HG03342 (cell line): ENCODE measurements at regions not wholly inside any gene's neighbourhood (a gene's known extent, or its start where the extent isn't known, plus 50 kb on each side); places are given as distances from the start of the nearest gene placed in this dataset.
A peak's percentile ranks its signal among the peaks of the same experiment; 100 is the strongest.
"Not testable (repeated sequence)": the region's sequence is repeated elsewhere in the genome, so short reads cannot be mapped to it uniquely, and the experiment has no call there.

Experiments used
- ATAC-seq: cut with Tn5 transposase; IDR thresholded peaks from one replicate; pipeline ENCODE4 v1.9.1; 2021; ENCODE audit warnings: mild to moderate bottlenecking, moderate library complexity; ENCODE audit not compliant: unreplicated experiment

DNA sequence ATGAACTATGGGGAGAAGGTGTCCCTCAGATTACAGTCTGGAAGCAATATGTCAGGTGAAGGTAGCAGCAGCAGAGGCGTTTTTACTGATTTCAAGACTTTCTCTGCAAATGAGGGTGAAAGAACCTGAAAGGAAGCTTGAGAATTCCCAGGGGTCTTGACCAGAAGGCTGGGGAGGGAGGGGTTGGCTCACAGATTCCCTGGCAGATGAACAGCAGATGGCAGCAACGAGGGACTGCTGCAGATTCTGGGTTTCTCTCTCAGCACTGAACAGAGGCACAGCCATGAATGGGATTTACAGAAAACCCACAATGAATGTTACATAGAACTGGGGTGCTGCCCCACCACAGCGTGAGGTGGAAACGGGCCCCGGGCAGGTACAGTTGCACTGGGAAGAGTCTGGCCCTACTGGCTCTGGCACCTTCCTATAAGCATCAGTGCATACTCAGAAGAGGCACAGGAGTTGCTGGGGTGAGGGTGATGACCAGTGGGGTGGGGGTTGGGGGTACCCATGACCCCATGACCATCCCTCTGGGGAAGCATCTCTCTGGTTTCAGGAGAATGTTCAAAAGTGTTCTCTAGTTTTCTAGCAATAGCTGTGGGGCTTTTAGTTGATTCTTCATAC lies 317.8 kb downstream of the SH2D4B start:
- ATAC-seq: peak; percentile 69

DNA sequence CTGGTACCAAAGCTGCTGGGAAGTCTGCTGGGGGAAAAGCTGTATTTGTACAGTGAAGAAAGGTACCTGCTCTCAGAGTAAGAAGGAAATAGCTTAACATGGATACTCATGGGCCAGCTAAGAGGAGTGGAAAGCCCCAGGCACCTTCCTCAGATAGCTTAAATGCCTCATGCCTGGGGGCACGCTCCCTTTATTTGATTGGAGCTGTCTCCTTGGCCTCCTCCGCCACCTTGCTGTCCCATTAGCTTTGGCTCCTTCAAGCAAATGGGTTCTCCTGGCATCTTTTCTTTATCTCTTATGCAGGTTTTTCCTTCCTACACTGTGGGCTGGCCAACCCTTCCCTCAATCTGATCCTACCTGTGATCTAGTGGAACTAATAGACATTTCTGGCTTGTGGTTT lies 318.5 kb downstream of the SH2D4B start:
- ATAC-seq: no peak

DNA sequence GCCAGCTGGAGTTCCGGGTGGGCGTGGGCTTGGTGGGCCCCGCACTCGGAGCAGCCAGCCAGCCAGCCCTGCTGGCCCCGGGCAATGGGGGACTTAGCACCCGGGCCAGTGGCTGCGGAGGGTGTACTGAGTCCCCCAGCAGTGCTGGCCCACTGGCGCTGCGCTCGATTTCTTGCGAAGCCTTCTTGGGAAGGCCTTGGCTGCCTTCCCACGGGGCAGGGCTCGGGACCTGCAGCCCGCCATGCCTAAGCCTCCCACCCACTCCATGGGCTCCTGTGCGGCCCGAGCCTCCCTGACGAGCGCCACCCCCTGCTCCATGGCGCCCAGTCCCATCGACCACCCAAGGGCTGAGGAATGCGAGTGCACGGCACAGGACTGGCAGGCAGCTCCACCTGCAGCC lies 321.6 kb downstream of the SH2D4B start:
- ATAC-seq: not testable (repeated sequence)

DNA sequence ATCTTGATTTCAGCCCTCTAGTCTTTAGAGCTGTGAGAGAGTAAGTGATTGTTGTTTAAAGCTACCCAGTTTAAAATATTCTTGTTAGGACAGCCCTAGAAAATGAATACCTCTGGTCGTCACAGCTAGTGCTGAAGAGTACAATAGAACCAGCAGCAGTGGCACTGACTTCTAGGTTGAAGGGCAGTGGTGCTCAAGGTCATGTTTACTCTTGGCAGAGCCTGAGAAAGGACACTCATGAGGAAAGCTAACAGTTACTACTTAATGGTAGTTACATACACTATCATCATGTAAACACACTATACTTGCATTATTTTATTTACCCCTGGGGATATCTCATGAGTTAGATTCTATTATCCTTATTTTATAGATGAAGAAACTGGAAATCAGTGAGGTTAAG lies 323.0 kb downstream of the SH2D4B start:
- ATAC-seq: no peak

DNA sequence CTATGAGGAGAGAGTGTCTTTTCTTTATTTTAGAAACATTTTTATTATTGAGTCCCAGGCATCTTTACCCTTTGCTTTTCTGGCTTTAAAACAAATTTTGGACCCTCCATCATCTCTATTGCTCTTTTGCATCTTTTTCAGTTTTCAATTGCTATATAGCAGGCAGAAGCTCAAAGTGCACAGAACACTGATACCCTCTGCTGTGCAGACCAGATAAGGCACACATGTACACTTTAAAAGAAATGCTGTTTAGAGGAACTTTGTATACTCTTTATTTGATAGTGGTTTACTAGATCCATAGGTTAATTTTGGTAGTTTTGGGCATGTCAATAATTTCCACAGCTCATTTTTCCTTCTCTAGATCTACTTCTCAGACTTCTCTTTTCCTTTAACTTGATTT lies 324.2 kb downstream of the SH2D4B start:
- no peak for ATAC-seq

DNA sequence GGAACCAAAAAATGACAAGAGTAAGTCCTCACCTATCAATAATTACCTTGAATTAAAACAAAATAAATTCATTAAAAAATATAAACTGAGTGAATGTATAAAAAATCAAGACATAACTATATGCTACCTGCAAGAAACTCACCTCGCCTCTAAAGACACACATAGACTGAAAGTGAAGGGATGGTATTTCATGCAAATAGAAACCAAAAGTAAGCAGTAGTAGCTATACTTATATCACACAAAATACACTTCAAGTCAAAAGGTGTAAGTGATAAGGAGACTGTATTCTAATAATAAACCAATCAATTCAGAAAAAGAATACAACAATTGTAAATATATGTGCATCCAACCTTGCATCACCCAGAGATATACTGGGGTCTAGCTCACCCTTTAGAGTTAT lies 332.6 kb downstream of the SH2D4B start:
- ATAC-seq: peak; percentile 80

DNA sequence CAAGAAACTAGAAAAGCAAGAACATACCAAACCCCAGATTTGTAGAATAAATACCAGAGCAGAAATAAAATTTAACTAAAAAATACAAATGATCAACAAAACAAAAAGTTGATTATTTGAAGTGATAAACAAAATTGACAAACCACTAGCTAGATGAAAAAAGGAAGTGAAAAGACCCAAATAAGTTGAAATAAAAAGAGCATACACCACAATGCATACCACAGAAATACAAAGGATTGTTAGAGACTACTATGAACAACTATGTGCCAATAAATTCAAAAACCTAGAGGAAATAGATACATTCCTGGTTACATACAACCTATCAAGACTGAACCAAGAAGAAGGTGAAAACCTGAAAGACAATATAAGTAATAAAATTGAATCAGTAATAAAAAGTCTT lies 333.4 kb downstream of the SH2D4B start:
- ATAC-seq: peak; percentile 71

DNA sequence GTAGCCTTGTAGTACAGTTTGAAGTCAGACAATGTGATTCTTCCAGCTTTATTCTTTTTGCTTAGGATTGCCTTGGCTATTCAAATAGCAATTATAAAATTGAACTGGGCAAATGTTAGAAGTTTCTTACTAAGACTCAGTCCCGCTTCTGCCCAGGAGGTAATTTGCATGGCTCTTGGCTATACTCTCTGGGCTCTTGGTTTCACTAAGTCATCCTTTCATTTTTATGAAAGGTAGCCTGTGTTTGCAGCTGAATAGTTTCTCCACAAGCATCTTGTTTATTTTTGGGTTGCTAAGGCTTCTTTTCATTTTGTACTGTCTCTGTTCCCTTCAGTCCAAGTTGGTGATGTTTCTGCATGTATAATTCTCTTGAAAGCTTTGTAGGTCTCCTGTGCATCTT lies 340.6 kb downstream of the SH2D4B start:
- peak; percentile 71 for ATAC-seq

DNA sequence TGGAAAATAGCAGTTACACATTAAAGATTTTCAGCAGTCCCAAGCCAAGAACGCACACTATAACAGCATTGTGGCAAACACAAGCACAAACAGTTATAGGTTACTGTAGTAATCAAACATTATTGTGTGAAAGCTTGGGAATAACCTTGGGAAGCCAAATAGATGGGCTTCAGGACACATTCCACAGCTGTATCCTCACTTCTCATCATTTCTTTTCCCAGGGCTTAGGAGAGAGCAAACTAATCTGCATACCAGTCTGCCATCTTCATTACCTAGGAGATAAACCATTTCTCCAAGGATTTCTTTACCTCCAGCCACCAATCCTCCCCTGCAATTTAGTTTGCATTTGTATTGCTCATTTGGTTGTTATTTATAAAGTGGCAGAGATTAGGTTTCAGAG lies 352.4 kb downstream of the SH2D4B start:
- ATAC-seq: no peak

DNA sequence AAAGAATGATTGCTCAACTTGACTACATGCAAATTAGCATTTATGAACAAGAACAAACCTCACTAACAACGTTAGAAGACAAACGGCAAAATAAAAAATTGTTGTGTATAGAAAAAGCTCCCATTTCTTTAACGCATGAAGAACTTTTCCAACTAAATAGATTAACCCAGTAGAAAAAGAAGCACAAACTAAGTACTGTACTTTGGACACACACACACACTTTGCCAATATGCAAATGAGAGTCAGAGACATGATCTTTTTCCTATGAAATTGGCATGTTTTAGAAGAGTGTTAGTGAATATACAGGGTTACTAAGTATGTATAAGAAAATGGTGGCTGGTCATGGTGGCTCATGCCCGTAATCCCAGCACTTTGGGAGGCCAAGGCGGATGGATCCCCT lies 355.6 kb downstream of the SH2D4B start:
- ATAC-seq: no peak

DNA sequence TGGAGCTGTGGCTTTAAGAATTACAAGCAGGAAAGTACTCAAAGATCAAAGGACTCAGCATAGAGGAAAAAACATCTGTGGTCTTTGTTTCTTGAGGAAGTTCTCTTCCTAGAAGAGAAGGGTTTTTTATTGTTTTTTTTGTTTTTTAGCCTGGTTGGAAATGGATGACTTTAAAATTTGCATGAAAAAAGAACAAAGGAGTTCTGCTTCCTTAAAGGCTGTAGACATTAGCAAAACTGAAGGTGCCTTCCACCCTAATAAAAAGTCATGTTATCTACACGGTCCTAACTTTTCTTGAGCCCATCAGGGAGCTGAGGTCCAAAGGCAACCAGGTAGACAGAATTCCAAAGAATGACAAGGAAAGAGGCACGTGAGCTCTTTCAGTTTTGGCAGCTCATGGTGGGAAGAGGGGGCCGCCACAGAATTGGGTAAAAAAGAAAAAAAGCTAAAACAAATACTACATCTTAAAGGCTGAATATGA lies 356.6 kb downstream of the SH2D4B start:
- no peak for ATAC-seq

DNA sequence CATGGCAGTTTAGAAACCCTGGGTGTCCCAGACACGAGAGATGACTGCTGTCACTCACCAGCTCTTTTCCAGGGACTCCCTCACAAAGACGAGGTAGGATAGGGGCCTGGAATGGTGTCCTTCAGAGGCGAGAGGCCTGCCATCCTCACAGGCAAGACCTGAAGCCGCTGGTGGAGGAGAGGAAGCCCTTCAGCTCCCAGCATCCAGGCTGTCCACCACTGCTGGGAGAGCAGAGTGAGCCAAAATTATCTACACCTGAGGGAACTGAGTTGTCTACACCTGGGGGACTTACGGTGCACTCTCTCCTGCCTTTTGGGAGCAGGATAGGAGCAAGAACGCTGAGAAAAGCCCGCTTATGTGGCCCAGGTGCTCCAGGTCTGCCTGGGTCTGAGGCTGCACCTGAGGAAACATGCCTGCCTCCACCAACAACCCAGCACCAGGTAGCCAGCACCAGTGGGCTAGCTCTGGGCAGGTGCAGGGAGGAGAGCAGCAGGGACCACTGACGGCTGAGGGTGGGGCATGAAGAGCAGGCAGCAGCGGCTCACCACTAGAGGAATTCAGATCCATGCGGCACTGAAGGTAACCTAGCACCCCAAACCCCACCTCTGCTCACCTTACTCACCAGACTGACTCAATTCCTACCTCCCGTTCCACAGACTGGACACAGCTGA lies 357.2 kb downstream of the SH2D4B start:
- no peak for ATAC-seq

DNA sequence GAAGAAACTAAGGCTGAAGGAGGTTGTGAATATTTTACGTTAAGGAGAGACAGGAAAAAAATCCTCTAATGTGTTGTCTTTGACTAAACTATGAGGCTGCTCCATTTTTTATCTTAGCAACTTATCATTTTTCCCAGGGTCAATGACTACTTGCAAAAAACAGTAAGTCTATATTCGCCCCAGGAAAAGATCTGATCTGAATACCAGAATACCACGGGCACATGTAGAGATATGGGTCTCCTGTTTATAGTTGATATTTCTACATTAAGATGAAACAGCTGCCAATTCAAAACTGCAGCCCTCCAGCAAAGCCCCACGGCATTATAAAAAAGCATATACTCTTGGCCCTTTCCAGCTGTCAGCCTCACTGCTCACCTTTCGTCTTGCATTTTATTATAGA lies 358.4 kb downstream of the SH2D4B start:
- no peak for ATAC-seq

DNA sequence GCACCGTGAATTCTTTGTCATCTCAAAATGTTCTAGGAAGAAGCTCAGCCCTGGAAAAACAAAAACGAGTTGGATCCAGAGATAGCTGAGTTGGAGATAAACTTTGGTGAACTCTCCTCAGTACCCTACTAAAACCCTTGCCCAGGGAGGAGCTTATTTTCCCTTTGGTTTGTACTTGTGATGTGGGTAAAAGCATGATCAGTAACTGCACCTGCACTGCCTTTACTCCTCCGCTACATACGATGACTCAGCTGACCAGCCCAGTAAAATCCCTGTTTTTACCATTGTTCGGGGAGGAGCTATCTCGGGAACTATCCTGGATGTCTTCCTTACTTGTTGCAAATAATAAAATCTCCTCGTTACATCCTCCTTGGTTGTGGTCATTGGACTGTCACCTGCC lies 359.3 kb downstream of the SH2D4B start:
- no peak for ATAC-seq

DNA sequence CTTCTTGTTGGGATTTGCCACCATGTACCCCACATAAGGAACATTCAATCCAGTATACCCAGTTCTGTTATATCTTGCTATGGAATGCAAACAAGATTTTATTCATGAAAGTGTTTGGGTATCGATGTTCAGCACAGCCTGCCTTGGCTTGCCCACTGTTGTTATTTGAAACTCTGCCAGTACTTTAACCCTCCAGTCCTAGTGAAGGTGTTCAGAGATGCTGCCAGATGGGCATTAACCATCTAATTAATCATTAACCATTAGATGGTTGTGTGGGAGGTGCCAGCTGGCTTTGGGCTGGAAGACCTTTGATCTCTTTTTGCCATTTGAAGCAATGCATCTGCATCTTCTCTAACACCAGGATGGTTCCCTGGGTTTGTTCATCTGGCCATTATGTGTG lies 363.0 kb downstream of the SH2D4B start:
- ATAC-seq: no peak

DNA sequence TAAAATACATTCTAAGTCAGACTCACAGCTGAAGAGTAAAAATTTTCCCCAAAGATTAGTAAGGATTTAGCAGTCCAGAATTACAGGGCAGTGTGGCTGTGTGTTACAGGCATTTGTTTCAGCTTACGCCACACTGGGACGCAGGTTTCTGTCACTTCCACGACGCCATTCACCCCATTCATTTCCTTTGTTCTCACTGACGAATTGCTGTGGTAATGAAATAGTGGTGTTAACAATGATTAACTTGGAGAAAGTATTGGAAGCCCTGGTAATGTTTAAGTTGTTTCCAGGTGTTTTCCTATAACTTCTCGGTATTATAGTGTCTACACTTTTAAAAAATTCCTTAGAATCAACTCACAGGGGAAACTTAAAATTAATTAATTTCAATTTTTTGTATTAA lies 370.9 kb downstream of the SH2D4B start:
- ATAC-seq: no peak

DNA sequence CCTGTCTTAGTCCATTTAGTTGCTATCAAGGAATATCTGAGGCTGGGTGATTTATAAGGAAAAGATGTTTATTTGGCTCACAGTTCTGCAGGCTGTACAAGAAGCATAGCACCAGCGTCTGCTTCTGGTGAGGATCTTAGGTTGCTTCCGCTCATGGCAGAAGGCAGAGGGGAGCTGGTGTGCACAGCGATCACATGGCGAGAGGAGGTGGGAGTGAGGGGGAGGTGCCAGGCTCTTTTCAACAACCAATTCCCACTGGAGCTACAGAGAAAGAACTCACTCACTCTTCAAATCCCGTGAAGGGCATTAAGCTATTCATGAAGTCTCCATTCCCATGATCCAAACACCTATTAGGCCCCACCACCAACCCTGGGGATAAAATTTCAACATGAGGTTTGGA lies 371.6 kb downstream of the SH2D4B start:
- no peak for ATAC-seq

DNA sequence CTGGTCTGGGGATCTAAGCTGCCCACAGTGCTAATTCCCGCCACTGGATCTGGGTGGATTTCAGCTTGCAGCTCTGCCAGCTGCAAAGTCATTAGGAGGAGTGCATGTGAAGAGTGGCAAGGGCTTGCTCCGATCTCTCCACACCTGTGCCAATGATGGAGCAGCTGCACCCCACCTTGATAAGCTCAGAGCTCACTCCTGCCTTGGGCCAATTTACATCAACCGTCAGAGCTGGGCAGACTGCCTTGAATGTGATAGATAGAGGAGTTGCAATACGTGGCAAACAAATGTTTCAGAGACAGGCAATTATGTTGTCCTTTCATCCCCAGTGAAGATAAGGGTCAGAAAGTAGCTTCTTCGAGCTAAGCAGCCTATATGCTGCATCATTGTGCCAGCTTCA lies 379.9 kb downstream of the SH2D4B start:
- no peak for ATAC-seq

DNA sequence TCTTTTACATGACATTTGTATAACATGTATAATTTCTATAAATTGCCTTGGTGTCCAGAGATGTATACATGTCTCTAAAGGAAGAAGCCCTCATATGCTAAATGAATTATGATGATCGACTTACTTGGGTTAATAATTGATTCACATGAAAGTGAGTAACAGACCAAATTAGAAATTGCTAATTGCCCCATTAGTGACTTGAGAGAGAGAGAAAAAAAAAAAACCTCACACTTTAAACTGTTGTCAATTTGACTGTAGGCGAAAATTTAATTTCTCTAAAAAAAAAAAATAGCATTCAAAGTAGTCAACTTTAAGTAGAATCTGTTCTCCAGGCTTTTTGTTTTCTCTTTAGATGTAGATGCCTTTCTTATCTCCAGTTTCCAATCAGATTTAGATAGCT lies 383.3 kb downstream of the SH2D4B start:
- ATAC-seq: no peak

DNA sequence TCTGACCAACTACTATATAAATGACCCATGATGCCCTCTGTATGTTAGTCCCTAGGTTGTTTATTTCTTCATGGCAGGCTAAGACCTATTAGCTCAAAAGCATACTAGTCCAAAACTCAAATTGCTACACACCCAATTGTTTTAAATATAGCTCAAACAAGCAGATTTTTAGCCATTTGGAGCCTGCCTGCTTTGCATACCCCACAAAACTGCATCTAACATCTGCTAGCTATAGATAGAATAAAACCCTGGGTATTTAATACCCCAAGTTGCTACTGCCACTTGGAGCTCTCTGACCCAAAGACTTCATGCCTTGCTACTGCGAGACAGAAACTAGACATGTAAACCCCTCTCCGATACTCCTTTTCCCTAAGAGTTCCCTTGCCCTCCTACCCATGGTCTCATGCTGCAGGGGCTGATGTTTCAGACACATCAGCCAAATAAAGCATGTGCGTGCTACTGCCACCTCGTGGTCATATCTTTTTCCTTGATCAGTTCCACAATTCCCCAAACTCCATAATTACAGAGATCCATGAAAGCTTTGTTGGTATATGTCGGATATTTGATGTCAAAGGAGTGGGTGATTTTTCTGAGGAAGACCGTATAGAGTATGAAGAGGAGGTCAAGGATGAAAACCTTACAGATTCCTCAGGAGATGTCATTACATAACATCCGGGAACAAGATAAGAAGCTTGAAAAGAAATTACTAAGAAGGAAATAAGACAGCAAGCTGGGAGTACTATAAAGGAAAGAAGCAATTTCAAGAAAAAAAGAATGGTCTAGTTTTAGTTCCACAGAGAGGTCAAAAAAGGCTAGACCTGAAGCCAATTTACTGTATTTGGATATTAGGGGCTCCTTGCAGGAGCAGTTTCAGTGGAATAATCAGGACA lies 386.6 kb downstream of the SH2D4B start:
- peak; percentile 66 for ATAC-seq

DNA sequence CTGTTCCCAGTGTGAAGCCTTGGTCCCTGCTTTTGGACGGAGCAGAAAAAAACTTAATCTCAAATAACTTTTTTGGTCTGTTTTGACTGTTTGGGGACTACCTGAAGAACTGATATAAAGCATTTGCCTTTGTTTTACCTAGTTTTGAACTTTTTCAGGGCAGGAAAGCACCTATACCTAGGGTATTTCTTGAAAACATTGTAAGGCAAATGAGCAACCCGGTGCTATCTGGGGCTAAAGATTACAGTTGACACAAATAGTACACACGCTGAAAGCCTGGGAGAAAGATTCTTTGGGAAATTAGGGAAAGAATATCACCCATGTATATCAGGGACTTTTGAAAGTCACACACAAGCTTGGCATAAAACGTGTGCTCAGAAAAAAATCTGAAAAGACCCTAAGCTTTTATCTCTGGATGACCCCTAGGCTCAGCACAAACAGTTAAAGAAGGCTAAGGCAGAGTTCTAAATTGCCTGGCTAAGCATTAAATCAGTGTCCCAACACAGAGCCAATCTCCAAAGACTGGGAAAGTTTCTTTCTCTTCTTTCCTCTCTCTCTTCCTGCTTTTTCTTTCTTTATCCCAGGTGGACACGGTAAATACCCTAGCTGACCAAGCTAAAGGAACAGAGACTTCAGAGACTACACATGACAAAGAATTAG lies 389.8 kb downstream of the SH2D4B start:
- no peak for ATAC-seq
